Transverse colon (tissue), 4 donors: ENCODE measurements at regions not wholly inside any gene's neighbourhood (a gene's known extent, or its start where the extent isn't known, plus 50 kb on each side); places are given as distances from the start of the nearest gene placed in this dataset.

Source experiments
- DNase-seq: peaks from one replicate; pipeline ENCODE4 v3.0.0-alpha.2; 2019
- H3K27ac ChIP-seq, 4 donors: fragments of 200-600 bp; sonication (generic); 2 replicates each; pipeline ENCODE4 v1.5.1; 2016 to 2018; ENCODE audit warnings: inconsistent platforms in 4 of 4
- H3K27me3 ChIP-seq: fragments of 200-600 bp; sonication (generic); 2 replicates; pipeline ENCODE4 v1.5.1; 2017; ENCODE audit warnings: inconsistent platforms
- H3K36me3 ChIP-seq, 4 donors: fragments of 200-600 bp; sonication (generic); 2 replicates each; pipeline ENCODE4 v1.5.1; 2017 to 2019; ENCODE audit warnings: inconsistent platforms in 4 of 4
- H3K4me1 ChIP-seq, 4 donors: fragments of 200-600 bp; sonication (generic); 2 replicates each; pipeline ENCODE4 v1.5.1; 2017 to 2020; ENCODE audit warnings: inconsistent platforms in 4 of 4
- H3K4me3 ChIP-seq, 4 donors: fragments of 200-600 bp; sonication (generic); 1 replicate in 1 of 4; 2 replicates in 3 of 4; pipeline versions ENCODE4 v1.5.1 to v1.6.1; 2017 to 2019; ENCODE audit warnings: inconsistent platforms in 4 of 4
- H3K9me3 ChIP-seq, 2 donors: fragments of 200-600 bp; sonication (generic); 2 replicates each; pipeline ENCODE4 v1.5.1; 2017 to 2019; ENCODE audit warnings: inconsistent platforms in 2 of 2
- EP300 ChIP-seq: sonication (generic); formaldehyde crosslinking; IDR thresholded peaks from one replicate; pipeline ENCODE4 v1.6.1; 2017; ENCODE audit warnings: antibody characterized with exemption, low read depth
- POLR2A ChIP-seq: fragments of 450-650 bp; IDR thresholded peaks from one replicate; pipeline ENCODE4 v1.6.1; 2016; ENCODE audit warnings: antibody characterized with exemption, mild to moderate bottlenecking, moderate library complexity
- POLR2AphosphoS5 ChIP-seq, 3 donors: sonication (generic); formaldehyde crosslinking; IDR thresholded peaks; one replicate each; pipeline ENCODE4 v1.6.1; 2016; ENCODE audit warnings: antibody characterized with exemption in 3 of 3
- WGBS, 2 donors: methylation state at CpG; one replicate each; pipeline ENCODE4 v1.1.5; 2018; ENCODE audit warnings: low coverage in 1 of 2; 5-methylcytosine and 5-hydroxymethylcytosine counted together
- in situ Hi-C, 4 donors: fragments of 200-750 bp; cut with MboI; loops; one replicate each; pipeline versions ENCODE4 v1.15.0 to v1.15.1; 2017; ENCODE audit warnings: low sequenced_read_pairs in 3 of 4, low pct_ligation_motif_present in 1 of 4, low pct_unique_long_range_greater_than_20kb in 1 of 4
- intact Hi-C: fragments of 100-400 bp; cut with DNase I; formaldehyde crosslinking; loops from one replicate; pipeline ENCODE4 v1.15.1; 2023; ENCODE audit warnings: low total_unique reads
- TF ChIP-seq, protein P1 (sequence below), 5 experiments: fragments of 200-600 bp in 3 of 5; fragments of 450-650 bp in 2 of 5; sonication (generic) in 3 of 5; IDR thresholded peaks; 1 replicate in 2 of 5; 2 replicates in 3 of 5; pipeline ENCODE4 v1.5.1; 2016 to 2017; ENCODE audit warnings: antibody characterized with exemption in 5 of 5, inconsistent platforms in 3 of 5, mild to moderate bottlenecking in 2 of 5, moderate library complexity in 1 of 5

DNA sequence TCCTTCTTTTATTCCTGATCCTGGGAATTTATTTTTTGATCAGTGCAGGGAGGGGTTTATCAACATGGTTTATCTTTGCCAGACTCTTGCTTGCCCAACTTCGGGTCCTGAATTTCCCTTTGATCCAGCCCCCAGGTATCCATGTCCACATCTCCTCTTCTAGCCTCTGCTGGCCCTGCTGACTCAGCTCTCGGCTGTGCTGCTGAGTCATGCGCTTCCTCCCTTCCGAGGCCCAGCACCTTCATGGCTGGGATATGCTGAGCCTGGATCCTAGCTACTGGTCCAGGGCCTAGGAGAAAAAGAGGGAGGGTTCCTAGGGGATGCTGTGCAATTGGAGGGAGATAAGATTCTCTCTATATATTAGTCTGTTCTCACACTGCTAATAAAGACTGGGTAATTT, 380.7 kb upstream of the SHH start:
- in situ Hi-C loops, result no loop called here
- Histone ChIP-seq H3K36me3 (no peaks in the 10 kb centered on the region), H3K27ac (no peak overlapping the region), H3K9me3 (no peaks in the 10 kb centered on the region), H3K27me3 (no peaks in the 10 kb centered on the region), H3K4me3 (no peak overlapping the region), H3K4me1 (no peaks in the 10 kb centered on the region)
- WGBS, 2 donors, result 80 to 82% methylated on average over 4 of the region's 4 CpGs
- TF ChIP-seq, protein P1, sequence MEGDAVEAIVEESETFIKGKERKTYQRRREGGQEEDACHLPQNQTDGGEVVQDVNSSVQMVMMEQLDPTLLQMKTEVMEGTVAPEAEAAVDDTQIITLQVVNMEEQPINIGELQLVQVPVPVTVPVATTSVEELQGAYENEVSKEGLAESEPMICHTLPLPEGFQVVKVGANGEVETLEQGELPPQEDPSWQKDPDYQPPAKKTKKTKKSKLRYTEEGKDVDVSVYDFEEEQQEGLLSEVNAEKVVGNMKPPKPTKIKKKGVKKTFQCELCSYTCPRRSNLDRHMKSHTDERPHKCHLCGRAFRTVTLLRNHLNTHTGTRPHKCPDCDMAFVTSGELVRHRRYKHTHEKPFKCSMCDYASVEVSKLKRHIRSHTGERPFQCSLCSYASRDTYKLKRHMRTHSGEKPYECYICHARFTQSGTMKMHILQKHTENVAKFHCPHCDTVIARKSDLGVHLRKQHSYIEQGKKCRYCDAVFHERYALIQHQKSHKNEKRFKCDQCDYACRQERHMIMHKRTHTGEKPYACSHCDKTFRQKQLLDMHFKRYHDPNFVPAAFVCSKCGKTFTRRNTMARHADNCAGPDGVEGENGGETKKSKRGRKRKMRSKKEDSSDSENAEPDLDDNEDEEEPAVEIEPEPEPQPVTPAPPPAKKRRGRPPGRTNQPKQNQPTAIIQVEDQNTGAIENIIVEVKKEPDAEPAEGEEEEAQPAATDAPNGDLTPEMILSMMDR (IDR thresholded peaks at IDR 0.05), result no peak
- TF ChIP-seq POLR2A (no peak), POLR2AphosphoS5 (IDR thresholded peaks at IDR 0.05) (no peak), EP300 (no peak)
- no peak for DNase-seq
- intact Hi-C loops, result no loop called here

GRCh38 chr7:156191090-156191489, 378.8 kb upstream of the SHH start:
- intact Hi-C loops, result no loop called here
- no peak for DNase-seq
- 95% methylated on average over 4 of the region's 4 CpGs; no CpG with 5 or more reads in 1 of the 2 donors for WGBS, 2 donors
- no peaks in the 10 kb centered on the region for H3K4me1 ChIP-seq
- in situ Hi-C loops, result no loop called here
- H3K36me3 ChIP-seq, result no peaks in the 10 kb centered on the region
- H3K27me3 ChIP-seq, result no peaks in the 10 kb centered on the region
- TF ChIP-seq EP300 (no peak), POLR2A (no peak)
- TF ChIP-seq, protein P1 (IDR thresholded peaks at IDR 0.05), result no peak
- no peak overlapping the region for H3K4me3 ChIP-seq
- no peak overlapping the region for H3K27ac ChIP-seq
- H3K9me3 ChIP-seq, result peaks cover 0 to 12% of the 10 kb centered on the region in 2 donors

- in situ Hi-C loops, result no loop called here
- WGBS, 2 donors, result 95 to 100% methylated on average over 2 of the region's 2 CpGs
- no peaks in the 10 kb centered on the region for H3K36me3 ChIP-seq
- H3K27me3 ChIP-seq, result no peaks in the 10 kb centered on the region
- H3K27ac ChIP-seq, result no peak overlapping the region
- intact Hi-C loops, result no loop called here
- H3K9me3 ChIP-seq, result peaks cover 0 to 12% of the 10 kb centered on the region in 2 donors
- no peak overlapping the region for H3K4me3 ChIP-seq
- DNase-seq, result no peak
- TF ChIP-seq EP300, result no peak
- TF ChIP-seq, protein P1 (IDR thresholded peaks at IDR 0.05), result no peak
- H3K4me1 ChIP-seq, result no peaks in the 10 kb centered on the region
These were observed 372.8 kb upstream of the SHH start for GRCh38 chr7:156185076-156185475.

DNA sequence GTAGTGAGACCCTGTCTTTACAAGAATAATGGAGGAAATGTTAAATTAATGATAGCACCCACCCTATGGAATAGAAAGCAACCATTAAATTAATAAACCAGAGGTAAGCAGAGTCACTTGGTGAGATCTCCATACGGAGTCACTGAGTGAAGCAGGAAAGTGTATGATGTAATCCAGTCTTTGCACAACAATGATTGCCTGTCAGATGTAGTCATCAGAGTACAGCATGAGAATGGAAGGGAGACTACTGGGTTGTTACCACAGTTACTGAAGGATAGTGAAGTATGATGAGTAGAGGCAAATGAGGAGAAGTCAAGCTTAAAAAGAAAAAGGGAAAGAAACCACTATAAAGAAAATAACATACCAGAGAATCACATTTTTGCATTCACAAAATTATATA, 371.9 kb upstream of the SHH start:
- Histone ChIP-seq H3K36me3 (no peaks in the 10 kb centered on the region), H3K4me1 (no peaks in the 10 kb centered on the region), H3K4me3 (no peak overlapping the region), H3K27ac (no peak overlapping the region), H3K9me3 (peaks cover 0 to 12% of the 10 kb centered on the region in 2 donors), H3K27me3 (no peaks in the 10 kb centered on the region)
- intact Hi-C loops, result no loop called here
- no peak for DNase-seq
- TF ChIP-seq POLR2A (no peak), POLR2AphosphoS5 (IDR thresholded peaks at IDR 0.05) (no peak), EP300 (no peak)
- TF ChIP-seq, protein P1 (IDR thresholded peaks at IDR 0.05), result no peak
- in situ Hi-C loops, result no loop called here
- WGBS, 2 donors, result 57% methylated on average over 1 of the region's 1 CpG; no CpG with 5 or more reads in 1 of the 2 donors
